Adrenal gland (tissue), 5 donors: ENCODE measurements at regions not wholly inside any gene's neighbourhood (a gene's known extent, or its start where the extent isn't known, plus 50 kb on each side); places are given as distances from the start of the nearest gene placed in this dataset.

Experiments
- CTCF ChIP-seq, 6 experiments: fragments of 450-650 bp in 4 of 6; fragments of 200-600 bp in 2 of 6; sonication (generic) in 1 of 6; IDR thresholded peaks; 1 replicate in 5 of 6; 2 replicates in 1 of 6; pipeline versions ENCODE4 v1.5.1 to v1.8.0; 2016 to 2021; ENCODE audit warnings: antibody characterized with exemption in 6 of 6, mild to moderate bottlenecking in 2 of 6, moderate library complexity in 1 of 6
- POLR2A ChIP-seq, 2 donors: fragments of 450-650 bp; IDR thresholded peaks; one replicate each; pipeline ENCODE4 v1.6.1; 2017; ENCODE audit warnings: antibody characterized with exemption in 2 of 2, mild to moderate bottlenecking in 2 of 2, moderate library complexity in 1 of 2
- donor health status: DM: no; HTN: no; CAD: no.

- TF ChIP-seq CTCF (IDR thresholded peaks at IDR 0.05) (no peak), POLR2A (IDR thresholded peaks at IDR 0.05) (no peak)
These were observed 72.2 kb upstream of the WASF3 start for GRCh38 chr13:26485288-26485687.
